ENCODE measurements at regions not wholly inside any gene's neighbourhood (a gene's known extent, or its start where the extent isn't known, plus 50 kb on each side); places are given as distances from the start of the nearest gene placed in this dataset.
"Not testable (repeated sequence)": the region's sequence is repeated elsewhere in the genome, so short reads cannot be mapped to it uniquely, and the experiment has no call there.

GRCh38 chr10:81450651-81451050 lies 424.3 kb upstream of the NRG3 start:
- DNase-seq (ENCODE audit: low spot score): no peak
- TF ChIP-seq CTCF (IDR thresholded peaks at IDR 0.05; ENCODE audit: extremely low read depth, missing control alignments): no peak

- no peak for DNase-seq (ENCODE audit: low spot score)
- no peak for TF ChIP-seq CTCF (IDR thresholded peaks at IDR 0.05; ENCODE audit: extremely low read depth, missing control alignments)
These were observed 402.0 kb upstream of the NRG3 start for GRCh38 chr10:81472927-81473470.

GRCh38 chr10:81473755-81474154 lies 401.2 kb upstream of the NRG3 start:
- DNase-seq (ENCODE audit: low spot score): no peak
- TF ChIP-seq CTCF (IDR thresholded peaks at IDR 0.05; ENCODE audit: extremely low read depth, missing control alignments): no peak

GRCh38 chr10:81479316-81479715 lies 395.7 kb upstream of the NRG3 start:
- DNase-seq (ENCODE audit: low spot score): no peak
- no peak for TF ChIP-seq CTCF (IDR thresholded peaks at IDR 0.05; ENCODE audit: extremely low read depth, missing control alignments)

- TF ChIP-seq CTCF (IDR thresholded peaks at IDR 0.05; ENCODE audit: extremely low read depth, missing control alignments): no peak
- DNase-seq (ENCODE audit: low spot score): no peak
These were observed 378.4 kb upstream of the NRG3 start for GRCh38 chr10:81496626-81497025.

- DNase-seq (ENCODE audit: low spot score): no peak
- TF ChIP-seq CTCF (IDR thresholded peaks at IDR 0.05; ENCODE audit: extremely low read depth, missing control alignments): no peak
These were observed 376.9 kb upstream of the NRG3 start for GRCh38 chr10:81498011-81498551.

- no peak for TF ChIP-seq CTCF (IDR thresholded peaks at IDR 0.05; ENCODE audit: extremely low read depth, missing control alignments)
These were observed 372.2 kb upstream of the NRG3 start for GRCh38 chr10:81502677-81503359.

GRCh38 chr10:81505777-81506176 lies 369.2 kb upstream of the NRG3 start:
- DNase-seq (ENCODE audit: low spot score): not testable (repeated sequence)

More at GRCh38 chr10:81502677-81503359, 372.2 kb upstream of the NRG3 start:
- DNase-seq (ENCODE audit: low spot score): no peak

Data from GM20000 (cell line).